GM23338 (cell line): ENCODE measurements at regions not wholly inside any gene's neighbourhood (a gene's known extent, or its start where the extent isn't known, plus 50 kb on each side); places are given as distances from the start of the nearest gene placed in this dataset.

Experiments used
- ATAC-seq: fragments of 200-7000 bp; cut with Tn5 transposase; 3 replicates; pipeline ENCODE4 v1.9.1; 2020
- DNase-seq: peaks from one replicate; pipeline ENCODE4 v3.0.0-alpha.2; 2015; ENCODE audit warnings: low spot score
- H2AFZ ChIP-seq: fragments of 200-600 bp; sonication (generic); 2 replicates; pipeline ENCODE4 v1.8.0; 2016; ENCODE audit warnings: antibody characterized with exemption, mild to moderate bottlenecking, moderate library complexity
- H3F3A ChIP-seq: fragments of 200-600 bp; sonication (generic); replicated peaks from 2 replicates; pipeline ENCODE4 v1.8.0; 2017; ENCODE audit warnings: antibody characterized with exemption, mixed run types, low read depth
- H3K27ac ChIP-seq: fragments of 200-600 bp; sonication (generic); 2 replicates; pipeline ENCODE4 v1.6.1; 2016; ENCODE audit warnings: low read depth
- H3K27me3 ChIP-seq: fragments of 200-600 bp; sonication (generic); 2 replicates; pipeline ENCODE4 v1.8.0; 2016; ENCODE audit warnings: mild to moderate bottlenecking, mixed run types, moderate library complexity; ENCODE audit not compliant: insufficient read depth
- H3K36me3 ChIP-seq: fragments of 200-600 bp; sonication (generic); 2 replicates; pipeline ENCODE4 v1.8.0; 2016; ENCODE audit warnings: mild to moderate bottlenecking; ENCODE audit not compliant: insufficient read depth
- H3K4me1 ChIP-seq: fragments of 200-600 bp; sonication (generic); 2 replicates; pipeline ENCODE4 v1.8.0; 2016; ENCODE audit warnings: mild to moderate bottlenecking, moderate library complexity; ENCODE audit not compliant: insufficient read depth
- H3K4me2 ChIP-seq: fragments of 200-600 bp; sonication (generic); 2 replicates; pipeline ENCODE4 v1.7.1; 2017; ENCODE audit warnings: mixed run types
- H3K4me3 ChIP-seq: fragments of 200-600 bp; sonication (generic); 2 replicates; pipeline ENCODE4 v1.6.1; 2016; ENCODE audit warnings: mixed run types
- H3K79me2 ChIP-seq: fragments of 200-600 bp; sonication (generic); replicated peaks from 2 replicates; pipeline ENCODE4 v1.8.0; 2017; ENCODE audit warnings: mild to moderate bottlenecking; ENCODE audit not compliant: insufficient read depth
- H3K9me2 ChIP-seq: fragments of 200-600 bp; sonication (generic); 2 replicates; pipeline ENCODE4 v1.8.0; 2017; ENCODE audit not compliant: insufficient read depth
- H4K20me1 ChIP-seq: fragments of 200-600 bp; sonication (generic); replicated peaks from 2 replicates; pipeline ENCODE4 v1.8.0; 2017; ENCODE audit warnings: mild to moderate bottlenecking; ENCODE audit not compliant: insufficient read depth
- H3K27ac Mint-ChIP-seq: 2 replicates; pipeline ENCODE4 v1.8.0; 2020; ENCODE audit warnings: inconsistent platforms, mild to moderate bottlenecking, moderate library complexity, mixed read lengths
- H3K27me3 Mint-ChIP-seq: 3 replicates; pipeline ENCODE4 v1.8.0; 2022; ENCODE audit warnings: low read depth, mild to moderate bottlenecking, moderate library complexity, mixed read lengths, inconsistent platforms; ENCODE audit not compliant: insufficient read depth, poor library complexity
- H3K36me3 Mint-ChIP-seq: 3 replicates; pipeline ENCODE4 v1.8.0; 2021; ENCODE audit warnings: low read depth, mild to moderate bottlenecking, inconsistent platforms, moderate library complexity, mixed read lengths
- H3K4me1 Mint-ChIP-seq: 3 replicates; pipeline ENCODE4 v1.8.0; 2020; ENCODE audit warnings: mild to moderate bottlenecking, inconsistent platforms, mixed read lengths
- H3K4me3 Mint-ChIP-seq: 3 replicates; pipeline ENCODE4 v1.8.0; 2021; ENCODE audit warnings: moderate library complexity, mild to moderate bottlenecking, inconsistent platforms, mixed read lengths
- H3K9me3 Mint-ChIP-seq: 3 replicates; pipeline ENCODE4 v1.8.0; 2020; ENCODE audit warnings: moderate library complexity, mild to moderate bottlenecking, inconsistent platforms, mixed read lengths
- CTCF ChIP-seq, 2 experiments: fragments of 200-600 bp in 1 of 2; sonication (generic) in 1 of 2; conservative IDR thresholded peaks; 2 replicates each; pipeline versions ENCODE4 v1.5.1 to v1.6.1; 2016 to 2017; ENCODE audit warnings: antibody characterized with exemption in 2 of 2, low read depth in 2 of 2, mild to moderate bottlenecking in 2 of 2, moderate library complexity in 1 of 2
- STAT1 ChIP-seq: IDR thresholded peaks from one replicate; pipeline ENCODE4 v1.6.1; 2016; ENCODE audit warnings: antibody characterized with exemption; ENCODE audit not compliant: unreplicated experiment
- ZNF462 ChIP-seq: fragments of 250-450 bp; sonication (Bioruptor Pico); IDR thresholded peaks from 2 replicates; pipeline ENCODE4 v1.5.0; 2020; ENCODE audit warnings: mild to moderate bottlenecking, moderate library complexity

- TF ChIP-seq ZNF462 (CRISPR knock-in tag): peak; percentile 74
Measured at GRCh38 chr2:122516775-122517174, 761.3 kb downstream of the TSN start (continued).

GRCh38 chr2:122519366-122519765, 763.9 kb downstream of the TSN start:
- H3F3A ChIP-seq: no peaks in the 10 kb centered on the region
- H3K36me3 ChIP-seq: no peaks in the 10 kb centered on the region
- ATAC-seq (no peak), DNase-seq (peak; percentile 71)
- no peak overlapping the region for H2AFZ ChIP-seq
- H3K9me3 Mint-ChIP-seq: peaks cover 9% of the 10 kb centered on the region
- H3K4me1 Mint-ChIP-seq: peaks cover 50% of the 10 kb centered on the region
- no peaks in the 10 kb centered on the region for H4K20me1 ChIP-seq
- H3K79me2 ChIP-seq: no peaks in the 10 kb centered on the region
- peaks cover 45% of the 10 kb centered on the region for H3K4me1 ChIP-seq
- H3K4me2 ChIP-seq: no peak overlapping the region
- TF ChIP-seq STAT1: no peak
- peak; percentile 71 to 72 for TF ChIP-seq CTCF (conservative IDR thresholded peaks at IDR 0.05; ENCODE audit: low read depth in 2 of 2)
- H3K4me3 Mint-ChIP-seq: no peak overlapping the region
- H3K27me3 Mint-ChIP-seq: peaks cover 6% of the 10 kb centered on the region
- H3K27ac Mint-ChIP-seq: no peak overlapping the region
- H3K27ac ChIP-seq: no peak overlapping the region
- H3K36me3 Mint-ChIP-seq: peaks cover 20% of the 10 kb centered on the region
- H3K4me3 ChIP-seq: no peak overlapping the region
- no peaks in the 10 kb centered on the region for H3K27me3 ChIP-seq
- no peaks in the 10 kb centered on the region for H3K9me2 ChIP-seq
